ENCODE measurements at regions not wholly inside any gene's neighbourhood (a gene's known extent, or its start where the extent isn't known, plus 50 kb on each side); places are given as distances from the start of the nearest gene placed in this dataset.

- TF ChIP-seq CTCF (CRISPR knock-in tag; IDR thresholded peaks at IDR 0.05) (no peak), ZNF407 (CRISPR knock-in tag; IDR thresholded peaks at IDR 0.05; ENCODE audit: not compliant biosample characterization) (no peak), MAFK (conservative IDR thresholded peaks at IDR 0.05 in 1 of 2, IDR thresholded peaks at IDR 0.05 in 1 of 2; ENCODE audit: low read length in 2 of 2) (no peak), FOXA3 (CRISPR knock-in tag; IDR thresholded peaks at IDR 0.05) (no peak), ESRRA (CRISPR knock-in tag; IDR thresholded peaks at IDR 0.05; ENCODE audit: low read depth) (no peak), REST (IDR thresholded peaks at IDR 0.05; ENCODE audit: borderline replicate concordance in 1 of 2, low read depth in 1 of 2, low read length in 2 of 2) (no peak)
Measured at GRCh38 chr13:43996221-43996620, 116.5 kb downstream of the LACC1 start.
